PC-9 (cell line): ENCODE measurements at regions not wholly inside any gene's neighbourhood (a gene's known extent, or its start where the extent isn't known, plus 50 kb on each side); places are given as distances from the start of the nearest gene placed in this dataset.

Experiments
- BruUV-seq: library from RNA; stranded (reverse); fragments of 400-500 nt; replicated peaks from 2 replicates; lab custom pipeline; 2021; lab: Mats Ljungman, UMichigan
- CTCF ChIA-PET: fragments of 300-600 bp; sonication (Branson Sonifier 250); formaldehyde crosslinking; loops from one replicate; lab custom pipeline; 2022; ENCODE audit warnings: antibody characterized with exemption; lab: Charles Lee
- POLR2A ChIA-PET: fragments of 300-600 bp; sonication (Branson Sonifier 250); formaldehyde crosslinking; loops from one replicate; lab custom pipeline; 2022; ENCODE audit warnings: antibody characterized with exemption; ENCODE audit not compliant: unreplicated experiment; lab: Charles Lee
- DNase-seq, 2 experiments: peaks; one replicate each; pipeline versions ENCODE4 v3.0.0 to v3.0.0-alpha.2; 2015 to 2022; ENCODE audit warnings: mixed read lengths in 1 of 2
- H2AFZ ChIP-seq: fragments of 200-600 bp; sonication (generic); 2 replicates; pipeline ENCODE4 v1.8.1; 2017; ENCODE audit warnings: antibody characterized with exemption
- H3F3A ChIP-seq: fragments of 200-600 bp; sonication (generic); 2 replicates; pipeline ENCODE4 v1.8.1; 2017; ENCODE audit warnings: antibody characterized with exemption, mild to moderate bottlenecking, low read depth; ENCODE audit not compliant: insufficient read depth
- H3K27ac ChIP-seq: fragments of 200-600 bp; sonication (generic); 2 replicates; pipeline ENCODE4 v1.6.1; 2016; ENCODE audit warnings: mixed run types
- H3K27me3 ChIP-seq: fragments of 200-600 bp; sonication (generic); 2 replicates; pipeline ENCODE4 v1.6.1; 2016; ENCODE audit warnings: low read depth, mixed run types; ENCODE audit not compliant: insufficient read depth
- H3K36me3 ChIP-seq: fragments of 200-600 bp; sonication (generic); 2 replicates; pipeline ENCODE4 v1.6.1; 2016; ENCODE audit warnings: low read depth, mixed run types
- H3K4me1 ChIP-seq: fragments of 200-600 bp; sonication (generic); replicated peaks from 2 replicates; pipeline ENCODE4 v1.6.1; 2016; ENCODE audit warnings: mixed run types; ENCODE audit not compliant: insufficient read depth
- H3K4me2 ChIP-seq: fragments of 200-600 bp; sonication (generic); 2 replicates; pipeline ENCODE4 v1.6.1; 2017; ENCODE audit warnings: mixed run types
- H3K4me3 ChIP-seq: fragments of 200-600 bp; sonication (generic); 2 replicates; pipeline ENCODE4 v1.6.1; 2016; ENCODE audit warnings: mixed run types
- H3K79me2 ChIP-seq: fragments of 200-600 bp; sonication (generic); 2 replicates; pipeline ENCODE4 v1.6.1; 2017; ENCODE audit warnings: low read depth, mixed run types
- H3K9me2 ChIP-seq: fragments of 200-600 bp; sonication (generic); 2 replicates; pipeline ENCODE4 v1.8.1; 2017; ENCODE audit warnings: mild to moderate bottlenecking; ENCODE audit not compliant: insufficient read depth
- H3K9me3 ChIP-seq: fragments of 200-600 bp; sonication (generic); 2 replicates; pipeline ENCODE4 v1.8.1; 2016; ENCODE audit warnings: low read depth; ENCODE audit not compliant: insufficient read depth
- H4K20me1 ChIP-seq: fragments of 200-600 bp; sonication (generic); 2 replicates; pipeline ENCODE4 v1.8.1; 2017; ENCODE audit not compliant: insufficient read depth
- CTCF ChIP-seq: fragments of 200-600 bp; sonication (generic); conservative IDR thresholded peaks from 2 replicates; pipeline ENCODE4 v1.6.1; 2017; ENCODE audit warnings: mixed run types, antibody characterized with exemption, mild to moderate bottlenecking, moderate library complexity
- EZH2 ChIP-seq: fragments of 200-600 bp; sonication (generic); IDR thresholded peaks from 2 replicates; pipeline ENCODE4 v1.8.0; 2017; ENCODE audit warnings: antibody characterized with exemption, low read depth
- intact Hi-C: fragments of 100-400 bp; cut with micrococcal nuclease; formaldehyde crosslinking; loops from one replicate; pipeline ENCODE4 v1.10.0; 2022; ENCODE audit not compliant: unreplicated experiment

- intact Hi-C loops = loop anchor here (5.0 kb wide), 1 partner anchor 52 kb away; the partner anchor contains the start of gene PALMD
- Histone ChIP-seq H3K27ac (no peak overlapping the region), H3F3A (no peaks in the 10 kb centered on the region), H2AFZ (no peak overlapping the region), H4K20me1 (no peaks in the 10 kb centered on the region), H3K4me2 (no peak overlapping the region), H3K36me3 (no peaks in the 10 kb centered on the region), H3K79me2 (no peaks in the 10 kb centered on the region), H3K4me3 (no peak overlapping the region), H3K9me3 (no peaks in the 10 kb centered on the region), H3K9me2 (no peaks in the 10 kb centered on the region), H3K27me3 (no peaks in the 10 kb centered on the region), H3K4me1 (peaks cover 8% of the 10 kb centered on the region; the same call in 1 of the 2 replicates)
- no TSS peak for BruUV-seq
- ChIA-PET CTCF (no interaction called here), POLR2A (no interaction called here)
- TF ChIP-seq EZH2 = no peak
- no peak for TF ChIP-seq CTCF
- no peak for DNase-seq
These were observed 50.9 kb upstream of the PALMD start for GRCh38 chr1:99595041-99595440.

DNA sequence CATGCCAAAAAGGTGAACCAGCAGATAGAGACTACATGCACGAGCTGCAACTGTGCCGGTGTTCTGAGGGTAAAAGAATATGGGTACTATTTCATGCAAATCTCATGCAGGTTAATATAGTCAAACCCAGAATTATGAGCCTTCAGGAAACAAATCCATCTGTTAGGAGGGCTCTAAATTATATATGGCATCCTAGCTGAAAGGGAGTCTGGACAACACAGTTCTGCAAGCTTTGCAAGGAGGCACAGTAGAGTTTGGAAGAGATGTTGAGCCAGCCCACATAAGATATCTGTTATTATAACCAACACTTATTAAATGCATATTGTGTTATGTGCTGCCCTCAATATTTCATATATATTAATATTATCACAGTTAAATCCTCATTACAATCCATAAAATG is 50.5 kb upstream of the PALMD start:
- Histone ChIP-seq H2AFZ (no peak overlapping the region), H3K79me2 (no peaks in the 10 kb centered on the region), H3K9me3 (no peaks in the 10 kb centered on the region), H4K20me1 (no peaks in the 10 kb centered on the region), H3K4me3 (no peak overlapping the region), H3K4me2 (no peak overlapping the region), H3K9me2 (no peaks in the 10 kb centered on the region), H3K36me3 (no peaks in the 10 kb centered on the region), H3K27ac (no peak overlapping the region), H3K27me3 (no peaks in the 10 kb centered on the region), H3F3A (no peaks in the 10 kb centered on the region), H3K4me1 (peaks cover 8% of the 10 kb centered on the region; the same call in 1 of the 2 replicates)
- BruUV-seq = no TSS peak
- CTCF ChIA-PET = no interaction called here
- POLR2A ChIA-PET = interaction anchor here (0.7 kb wide), 1 partner anchor 1299 kb away, joined by 15 read pairs; the partner anchor contains the start of gene EXTL2
- TF ChIP-seq CTCF (no peak), EZH2 (no peak)
- intact Hi-C loops = loop anchor here (5.0 kb wide), 1 partner anchor 52 kb away; the partner anchor contains the start of gene PALMD
- no peak for DNase-seq
